ENCODE measurements at regions not wholly inside any gene's neighbourhood (a gene's known extent, or its start where the extent isn't known, plus 50 kb on each side); places are given as distances from the start of the nearest gene placed in this dataset.

- TF ChIP-seq CHD7 (IDR thresholded peaks at IDR 0.05; ENCODE audit: insufficient replicate concordance, low read length) (no peak), SAP30 (IDR thresholded peaks at IDR 0.05; ENCODE audit: insufficient read depth, insufficient replicate concordance, low read length) (no peak), POLR2AphosphoS5 (IDR thresholded peaks at IDR 0.05; ENCODE audit: low read depth, low read length) (no peak), BCL11A (IDR thresholded peaks at IDR 0.05; ENCODE audit: low read depth in 2 of 2, low read length in 2 of 2) (no peak), NANOG (IDR thresholded peaks at IDR 0.05; ENCODE audit: insufficient read depth, low read depth, low read length, poor library complexity, severe bottlenecking) (no peak), CBX8 (IDR thresholded peaks at IDR 0.05; ENCODE audit: borderline replicate concordance, low read depth, low read length) (no peak), PHF8 (conservative IDR thresholded peaks at IDR 0.05; ENCODE audit: low read depth, low read length) (no peak), TCF12 (IDR thresholded peaks at IDR 0.05; ENCODE audit: low read depth, low read length) (no peak), BRCA1 (IDR thresholded peaks at IDR 0.05; ENCODE audit: low read depth, low read length) (no peak), TEAD4 (IDR thresholded peaks at IDR 0.05; ENCODE audit: low read depth, low read length) (no peak), CEBPB (IDR thresholded peaks at IDR 0.05; ENCODE audit: low read depth, low read length) (no peak)
- TF ChIP-seq, protein P1, sequence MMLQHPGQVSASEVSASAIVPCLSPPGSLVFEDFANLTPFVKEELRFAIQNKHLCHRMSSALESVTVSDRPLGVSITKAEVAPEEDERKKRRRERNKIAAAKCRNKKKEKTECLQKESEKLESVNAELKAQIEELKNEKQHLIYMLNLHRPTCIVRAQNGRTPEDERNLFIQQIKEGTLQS (IDR thresholded peaks at IDR 0.05; ENCODE audit: insufficient read depth, low read depth, low read length): no peak
Measured at GRCh38 chr3:193756536-193756935, 163.5 kb downstream of the OPA1 start (continued).

Data from H1 (cell line).